K562 (cell line): ENCODE measurements at regions not wholly inside any gene's neighbourhood (a gene's known extent, or its start where the extent isn't known, plus 50 kb on each side); places are given as distances from the start of the nearest gene placed in this dataset.

Experiments used
- ATAC-seq: fragments of 200-7000 bp; cut with Tn5 transposase; 3 replicates; pipeline ENCODE4 v1.9.1; 2020; ENCODE audit warnings: moderate library complexity
- BruUV-seq: library from RNA; stranded (reverse); fragments of 400-500 nt; replicated peaks from 2 replicates; lab custom pipeline; 2021; lab: Mats Ljungman, UMichigan
- CTCF ChIA-PET: fragments of 300-600 bp; formaldehyde crosslinking; extraction: SDS; loops from one replicate; lab custom pipeline; 2021; ENCODE audit warnings: low intra/inter-chr PET ratio; lab: Yijun Ruan, JAX
- POLR2A ChIA-PET: fragments of 300-600, 350-650 bp; sonication (Branson Sonifier 250); formaldehyde crosslinking; extraction: SDS; loops from one replicate; lab custom pipeline; 2021; ENCODE audit warnings: antibody characterized with exemption, inconsistent platforms; lab: Yijun Ruan, JAX
- DNase-seq, 4 experiments: peaks; one replicate each; pipeline versions ENCODE4 v3.0.0 to v3.0.0-alpha.2; 2011 to 2018; ENCODE audit warnings: low spot score in 3 of 4, mixed read lengths in 3 of 4; ENCODE audit errors: extremely low read depth in 1 of 4
- FAIRE-seq: peaks from 2 replicates; lab custom pipeline; 2011; peaks lifted over from hg19 to GRCh38; lab: Jason Lieb, UNC
- H2AFZ ChIP-seq: 2 replicates; pipeline ENCODE4 v1.6.0; 2011; ENCODE audit warnings: low read depth, low read length, control low read depth, inconsistent platforms
- H3K27ac ChIP-seq: fragments of 200-600 bp; 3 replicates; pipeline ENCODE4 v1.8.0; 2011; ENCODE audit warnings: low read depth, mild to moderate bottlenecking, control low read depth, inconsistent platforms, low read length, moderate library complexity, mixed read lengths; ENCODE audit errors: extremely low read depth
- H3K27me3 ChIP-seq, 2 experiments: fragments of 300-600 bp in 1 of 2; 2 replicates in 1 of 2; 3 replicates in 1 of 2; pipeline versions ENCODE4 v1.6.0 to v1.8.0; 2011; ENCODE audit warnings: inconsistent platforms in 2 of 2, low read length in 2 of 2, mild to moderate bottlenecking in 1 of 2, mixed read lengths in 1 of 2, moderate library complexity in 1 of 2; ENCODE audit not compliant: control insufficient read depth in 2 of 2, insufficient read depth in 2 of 2
- H3K36me3 ChIP-seq: fragments of 300-600 bp; 3 replicates; pipeline ENCODE4 v1.8.0; 2011; ENCODE audit warnings: mild to moderate bottlenecking, low read length, inconsistent platforms; ENCODE audit not compliant: control insufficient read depth, insufficient read depth
- H3K4me1 ChIP-seq, 2 experiments: fragments of 200-600 bp in 1 of 2; replicated peaks in 1 of 2; 2 replicates in 1 of 2; 3 replicates in 1 of 2; pipeline versions ENCODE4 v1.5.1 to v1.8.0; 2011; ENCODE audit warnings: inconsistent platforms in 2 of 2, low read length in 2 of 2, mild to moderate bottlenecking in 1 of 2, mixed read lengths in 1 of 2, moderate library complexity in 1 of 2; ENCODE audit not compliant: control insufficient read depth in 2 of 2, insufficient read depth in 2 of 2
- H3K4me2 ChIP-seq: 2 replicates; pipeline ENCODE4 v1.6.1; 2011; ENCODE audit warnings: low read length, control low read depth, inconsistent platforms, mixed read lengths; ENCODE audit not compliant: insufficient read depth
- H3K4me3 ChIP-seq: fragments of 200-600 bp; sonication (generic), shearing (Covaris generic); 2 replicates; pipeline ENCODE4 v1.5.1; 2016; ENCODE audit warnings: control low read depth, inconsistent platforms
- H3K79me2 ChIP-seq: fragments of 200-600 bp; 3 replicates; pipeline ENCODE4 v1.8.0; 2011; ENCODE audit warnings: low read length, inconsistent platforms; ENCODE audit not compliant: control insufficient read depth, insufficient read depth
- H3K9ac ChIP-seq, 2 experiments: 2 replicates each; pipeline versions ENCODE4 v1.6.0 to v1.6.1; 2011; ENCODE audit warnings: low read depth in 2 of 2, low read length in 2 of 2, control low read depth in 1 of 2, inconsistent platforms in 1 of 2, mild to moderate bottlenecking in 1 of 2, mixed read lengths in 1 of 2; ENCODE audit not compliant: insufficient read depth in 1 of 2
- H3K9me1 ChIP-seq: one replicate; pipeline ENCODE4 v1.6.0; 2011; ENCODE audit warnings: inconsistent platforms, mild to moderate bottlenecking, low read length, moderate library complexity; ENCODE audit not compliant: control insufficient read depth, insufficient read depth
- H3K9me3 ChIP-seq: replicated peaks from 2 replicates; pipeline ENCODE4 v1.5.1; 2011; ENCODE audit warnings: low read depth, low read length, inconsistent platforms; ENCODE audit not compliant: control insufficient read depth, insufficient read depth
- H4K20me1 ChIP-seq: replicated peaks from 2 replicates; pipeline ENCODE4 v1.6.1; 2011; ENCODE audit warnings: low read length, inconsistent platforms, mixed read lengths; ENCODE audit not compliant: control insufficient read depth, insufficient read depth
- ATF1 ChIP-seq, 2 experiments: fragments of 450-650 bp in 1 of 2; IDR thresholded peaks; 2 replicates each; pipeline ENCODE4 v1.6.1; 2016; ENCODE audit warnings: missing compliant biosample characterization in 1 of 2, missing genetic modification characterization in 1 of 2
- BMI1 ChIP-seq: fragments of 150-350 bp; IDR thresholded peaks from 2 replicates; pipeline ENCODE4 v1.6.1; 2014; ENCODE audit warnings: low read length
- GABPB2 ChIP-seq: fragments of 250-450 bp; sonication (Bioruptor Pico); conservative IDR thresholded peaks from 2 replicates; pipeline ENCODE4 v1.5.1; 2021; ENCODE audit warnings: mild to moderate bottlenecking
- HNRNPL ChIP-seq: fragments of 200-400 bp; formaldehyde crosslinking; IDR thresholded peaks from 2 replicates; pipeline ENCODE4 v1.6.1; 2017; ENCODE audit warnings: low read depth, mild to moderate bottlenecking, low read length
- NCOR1 ChIP-seq: fragments of 450-650 bp; IDR thresholded peaks from 2 replicates; pipeline ENCODE4 v1.6.1; 2016; ENCODE audit warnings: mild to moderate bottlenecking, moderate library complexity
- PHF21A ChIP-seq: fragments of 450-650 bp; IDR thresholded peaks from 2 replicates; pipeline ENCODE4 v1.6.1; 2017; ENCODE audit warnings: low read depth, borderline replicate concordance
- SIN3A ChIP-seq, 2 experiments: fragments of 150-350 bp in 1 of 2; IDR thresholded peaks; 2 replicates each; pipeline ENCODE4 v1.6.1; 2011 to 2016; ENCODE audit warnings: borderline replicate concordance in 2 of 2, low read depth in 2 of 2, low read length in 2 of 2, mild to moderate bottlenecking in 2 of 2, moderate library complexity in 2 of 2; ENCODE audit not compliant: control insufficient read depth in 1 of 2
- ZNF224 ChIP-seq: sonication (generic); formaldehyde crosslinking; IDR thresholded peaks from 2 replicates; pipeline ENCODE4 v1.8.0; 2022; ENCODE audit warnings: mild to moderate bottlenecking, missing genetic modification reagents
- ZNF253 ChIP-seq: fragments of 250-450 bp; sonication (Bioruptor Pico); conservative IDR thresholded peaks from 2 replicates; pipeline ENCODE4 v1.6.1; 2021; ENCODE audit warnings: mild to moderate bottlenecking
- WGBS: fragments of 100-300 bp; shearing (Covaris generic); methylation state at CpG from one replicate; pipeline ENCODE4 v1.1.6; 2016; ENCODE audit warnings: low coverage, mixed read lengths; ENCODE audit not compliant: insufficient coverage; ENCODE audit errors: missing lambda C conversion rate; 5-methylcytosine and 5-hydroxymethylcytosine counted together
- in situ Hi-C: fragments of 300-500 bp; cut with MboI; formaldehyde crosslinking; loops from 4 replicates; pipeline ENCODE4 v1.15.0; 2018; ENCODE audit warnings: inconsistent platforms, mixed read lengths
- intact Hi-C: fragments of 100-400 bp; cut with micrococcal nuclease; formaldehyde crosslinking; loops from 2 replicates; pipeline ENCODE4 v1.14.2; 2022
- TF ChIP-seq, protein P1 (sequence below): fragments of 250-450 bp; sonication (Bioruptor Pico); IDR thresholded peaks from 2 replicates; pipeline ENCODE4 v1.4.0; 2020
- TF ChIP-seq, protein P2 (sequence below), 2 experiments: fragments of 450-650 bp in 1 of 2; IDR thresholded peaks; 2 replicates each; pipeline ENCODE4 v1.6.1; 2011 to 2017; ENCODE audit warnings: low read depth in 2 of 2, antibody characterized with exemption in 1 of 2, borderline replicate concordance in 1 of 2, low read length in 1 of 2, mild to moderate bottlenecking in 1 of 2, mixed read lengths in 1 of 2; ENCODE audit not compliant: control insufficient read depth in 1 of 2
- TF ChIP-seq, protein P3 (sequence below): fragments of 250-450 bp; sonication (Bioruptor Pico); IDR thresholded peaks from 2 replicates; pipeline ENCODE4 v1.9.0; 2021; ENCODE audit warnings: mild to moderate bottlenecking, inconsistent platforms

DNA sequence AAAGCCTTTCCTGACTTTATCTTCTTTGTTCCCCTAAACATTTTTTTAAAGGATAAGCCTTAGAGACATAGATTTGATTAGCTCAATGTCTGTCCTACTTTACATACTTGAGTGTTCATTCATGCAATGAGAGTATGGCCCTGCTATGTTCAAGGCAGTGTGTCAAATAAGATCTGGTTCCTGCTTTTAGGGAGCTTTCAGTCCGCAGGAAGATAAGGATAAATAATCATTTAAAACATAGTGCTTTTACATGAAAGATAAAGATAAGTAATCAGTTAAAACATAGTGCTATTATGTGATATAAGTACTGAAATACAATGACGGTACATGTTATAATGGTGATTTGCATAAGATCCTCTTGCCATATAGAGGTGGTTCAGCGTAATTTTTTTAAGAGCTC is 378.3 kb upstream of the PRICKLE1 start:
- H3K4me1 ChIP-seq, result no peaks in the 10 kb centered on the region
- ChIA-PET POLR2A (no interaction called here), CTCF (no interaction called here)
- H2AFZ ChIP-seq, result no peak overlapping the region
- H3K4me3 ChIP-seq, result no peak overlapping the region
- no peak overlapping the region for H3K4me2 ChIP-seq
- ATAC-seq (no peak), FAIRE-seq (no peak), DNase-seq (no peak)
- 5% methylated on average over 3 of the region's 3 CpGs for WGBS
- H4K20me1 ChIP-seq, result no peaks in the 10 kb centered on the region
- in situ Hi-C loops, result no loop called here
- H3K27ac ChIP-seq, result no peak overlapping the region
- H3K9me3 ChIP-seq, result 0 out of 2 replicates have a peak, but pooled peaks cover 2% of the 10 kb centered on the region
- no peaks in the 10 kb centered on the region for H3K36me3 ChIP-seq
- BruUV-seq, result no TSS peak
- H3K9me1 ChIP-seq, result no peaks in the 10 kb centered on the region
- intact Hi-C loops, result no loop called here
- no peaks in the 10 kb centered on the region for H3K27me3 ChIP-seq
- H3K9ac ChIP-seq, result no peak overlapping the region
- no peaks in the 10 kb centered on the region for H3K79me2 ChIP-seq
- TF ChIP-seq GABPB2, result no peak
- no peak for TF ChIP-seq HNRNPL
- TF ChIP-seq ZNF253 (CRISPR knock-in tag), result no peak
- TF ChIP-seq PHF21A, result no peak
- TF ChIP-seq, protein P1, sequence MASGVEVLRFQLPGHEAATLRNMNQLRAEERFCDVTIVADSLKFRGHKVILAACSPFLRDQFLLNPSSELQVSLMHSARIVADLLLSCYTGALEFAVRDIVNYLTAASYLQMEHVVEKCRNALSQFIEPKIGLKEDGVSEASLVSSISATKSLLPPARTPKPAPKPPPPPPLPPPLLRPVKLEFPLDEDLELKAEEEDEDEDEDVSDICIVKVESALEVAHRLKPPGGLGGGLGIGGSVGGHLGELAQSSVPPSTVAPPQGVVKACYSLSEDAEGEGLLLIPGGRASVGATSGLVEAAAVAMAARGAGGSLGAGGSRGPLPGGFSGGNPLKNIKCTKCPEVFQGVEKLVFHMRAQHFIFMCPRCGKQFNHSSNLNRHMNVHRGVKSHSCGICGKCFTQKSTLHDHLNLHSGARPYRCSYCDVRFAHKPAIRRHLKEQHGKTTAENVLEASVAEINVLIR (CRISPR knock-in tag), result no peak
- TF ChIP-seq NCOR1, result no peak
- TF ChIP-seq, protein P2, sequence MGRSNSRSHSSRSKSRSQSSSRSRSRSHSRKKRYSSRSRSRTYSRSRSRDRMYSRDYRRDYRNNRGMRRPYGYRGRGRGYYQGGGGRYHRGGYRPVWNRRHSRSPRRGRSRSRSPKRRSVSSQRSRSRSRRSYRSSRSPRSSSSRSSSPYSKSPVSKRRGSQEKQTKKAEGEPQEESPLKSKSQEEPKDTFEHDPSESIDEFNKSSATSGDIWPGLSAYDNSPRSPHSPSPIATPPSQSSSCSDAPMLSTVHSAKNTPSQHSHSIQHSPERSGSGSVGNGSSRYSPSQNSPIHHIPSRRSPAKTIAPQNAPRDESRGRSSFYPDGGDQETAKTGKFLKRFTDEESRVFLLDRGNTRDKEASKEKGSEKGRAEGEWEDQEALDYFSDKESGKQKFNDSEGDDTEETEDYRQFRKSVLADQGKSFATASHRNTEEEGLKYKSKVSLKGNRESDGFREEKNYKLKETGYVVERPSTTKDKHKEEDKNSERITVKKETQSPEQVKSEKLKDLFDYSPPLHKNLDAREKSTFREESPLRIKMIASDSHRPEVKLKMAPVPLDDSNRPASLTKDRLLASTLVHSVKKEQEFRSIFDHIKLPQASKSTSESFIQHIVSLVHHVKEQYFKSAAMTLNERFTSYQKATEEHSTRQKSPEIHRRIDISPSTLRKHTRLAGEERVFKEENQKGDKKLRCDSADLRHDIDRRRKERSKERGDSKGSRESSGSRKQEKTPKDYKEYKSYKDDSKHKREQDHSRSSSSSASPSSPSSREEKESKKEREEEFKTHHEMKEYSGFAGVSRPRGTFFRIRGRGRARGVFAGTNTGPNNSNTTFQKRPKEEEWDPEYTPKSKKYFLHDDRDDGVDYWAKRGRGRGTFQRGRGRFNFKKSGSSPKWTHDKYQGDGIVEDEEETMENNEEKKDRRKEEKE (IDR thresholded peaks at IDR 0.05; ENCODE audit: borderline replicate concordance in 1 of 2, control insufficient read depth in 1 of 2, low read depth in 2 of 2, low read length in 1 of 2), result no peak
- no peak for TF ChIP-seq BMI1
- TF ChIP-seq ATF1 (CRISPR knock-in tag; IDR thresholded peaks at IDR 0.05), result no peak
- no peak for TF ChIP-seq ATF1 (tag; IDR thresholded peaks at IDR 0.05)
- TF ChIP-seq, protein P3, sequence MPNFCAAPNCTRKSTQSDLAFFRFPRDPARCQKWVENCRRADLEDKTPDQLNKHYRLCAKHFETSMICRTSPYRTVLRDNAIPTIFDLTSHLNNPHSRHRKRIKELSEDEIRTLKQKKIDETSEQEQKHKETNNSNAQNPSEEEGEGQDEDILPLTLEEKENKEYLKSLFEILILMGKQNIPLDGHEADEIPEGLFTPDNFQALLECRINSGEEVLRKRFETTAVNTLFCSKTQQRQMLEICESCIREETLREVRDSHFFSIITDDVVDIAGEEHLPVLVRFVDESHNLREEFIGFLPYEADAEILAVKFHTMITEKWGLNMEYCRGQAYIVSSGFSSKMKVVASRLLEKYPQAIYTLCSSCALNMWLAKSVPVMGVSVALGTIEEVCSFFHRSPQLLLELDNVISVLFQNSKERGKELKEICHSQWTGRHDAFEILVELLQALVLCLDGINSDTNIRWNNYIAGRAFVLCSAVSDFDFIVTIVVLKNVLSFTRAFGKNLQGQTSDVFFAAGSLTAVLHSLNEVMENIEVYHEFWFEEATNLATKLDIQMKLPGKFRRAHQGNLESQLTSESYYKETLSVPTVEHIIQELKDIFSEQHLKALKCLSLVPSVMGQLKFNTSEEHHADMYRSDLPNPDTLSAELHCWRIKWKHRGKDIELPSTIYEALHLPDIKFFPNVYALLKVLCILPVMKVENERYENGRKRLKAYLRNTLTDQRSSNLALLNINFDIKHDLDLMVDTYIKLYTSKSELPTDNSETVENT, result no peak
- TF ChIP-seq ZNF224 (CRISPR knock-in tag), result no peak
- no peak for TF ChIP-seq SIN3A (IDR thresholded peaks at IDR 0.05; ENCODE audit: borderline replicate concordance in 2 of 2, control insufficient read depth in 1 of 2, low read depth in 2 of 2, low read length in 2 of 2)
